ENCODE measurements at regions not wholly inside any gene's neighbourhood (a gene's known extent, or its start where the extent isn't known, plus 50 kb on each side); places are given as distances from the start of the nearest gene placed in this dataset.
A peak's percentile ranks its signal among the peaks of the same experiment; 100 is the strongest.
"Not testable (repeated sequence)": the region's sequence is repeated elsewhere in the genome, so short reads cannot be mapped to it uniquely, and the experiment has no call there.

DNA sequence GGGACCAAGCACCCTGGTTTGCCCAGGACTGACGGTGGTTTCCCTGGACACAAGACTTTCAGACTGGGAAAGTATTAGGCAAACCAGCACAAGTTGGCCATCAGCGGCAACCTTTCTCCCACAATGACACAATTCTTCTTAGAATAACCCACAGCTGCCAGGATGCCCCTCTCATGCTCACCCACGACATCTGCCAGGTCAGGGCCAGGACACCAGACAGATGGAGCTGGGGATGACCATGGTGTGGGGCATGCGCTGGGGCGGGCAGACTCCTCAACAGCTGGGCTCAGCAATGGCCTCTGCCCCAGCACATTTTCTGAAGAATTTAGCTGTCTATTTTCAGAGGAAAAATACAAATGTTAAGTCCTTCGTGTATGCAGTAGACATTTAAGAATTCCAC lies 226.4 kb downstream of the FNDC1 start:
- ATAC-seq (no peak), DNase-seq (ENCODE audit: low spot score) (no peak)
- intact Hi-C loops (cut with DNase I), result no loop called here

DNA sequence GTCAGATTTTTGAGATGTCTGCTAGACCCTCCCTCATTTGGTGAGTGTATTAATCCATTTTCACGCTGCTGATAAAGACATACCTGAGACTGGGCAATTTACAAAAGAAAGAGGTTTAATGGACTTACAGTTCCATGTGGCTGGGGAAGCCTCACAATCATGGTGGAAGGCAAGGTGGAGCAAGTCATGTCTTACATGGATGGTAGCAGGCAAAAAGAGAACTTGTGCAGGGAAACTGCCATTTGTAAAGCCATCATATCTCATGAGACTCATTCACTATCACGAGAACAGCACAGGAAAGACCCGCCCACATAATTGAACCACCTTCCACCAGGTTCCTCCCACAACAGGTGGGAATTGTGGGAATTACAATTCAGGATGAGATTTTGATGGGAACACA lies 223.5 kb downstream of the FNDC1 start:
- intact Hi-C loops (cut with DNase I); DNase-seq (ENCODE audit: low spot score); ATAC-seq: not testable (repeated sequence)

DNA sequence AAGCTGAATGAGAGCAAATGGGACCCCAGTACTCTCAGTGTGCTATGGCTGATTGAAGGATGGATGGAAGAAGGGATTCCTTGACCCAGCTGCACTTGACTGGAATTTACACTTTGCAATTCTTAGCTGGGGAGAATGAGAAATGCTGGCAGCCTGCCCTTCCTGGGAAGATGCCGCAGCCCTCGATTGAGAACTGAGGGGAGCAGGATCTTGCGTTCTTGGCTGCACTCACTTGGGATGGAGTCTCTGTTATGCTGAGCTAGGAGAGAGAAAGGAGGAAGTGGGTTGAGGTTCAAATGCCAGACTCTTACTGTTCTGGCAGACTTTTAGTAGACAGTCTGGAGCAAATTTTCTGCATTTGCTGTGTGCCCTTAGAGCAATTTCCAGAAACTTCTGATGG lies 221.2 kb downstream of the FNDC1 start:
- intact Hi-C loops (cut with DNase I), result no loop called here
- DNase-seq (ENCODE audit: low spot score), result peak; percentile 71
- peak; percentile 84 for ATAC-seq

DNA sequence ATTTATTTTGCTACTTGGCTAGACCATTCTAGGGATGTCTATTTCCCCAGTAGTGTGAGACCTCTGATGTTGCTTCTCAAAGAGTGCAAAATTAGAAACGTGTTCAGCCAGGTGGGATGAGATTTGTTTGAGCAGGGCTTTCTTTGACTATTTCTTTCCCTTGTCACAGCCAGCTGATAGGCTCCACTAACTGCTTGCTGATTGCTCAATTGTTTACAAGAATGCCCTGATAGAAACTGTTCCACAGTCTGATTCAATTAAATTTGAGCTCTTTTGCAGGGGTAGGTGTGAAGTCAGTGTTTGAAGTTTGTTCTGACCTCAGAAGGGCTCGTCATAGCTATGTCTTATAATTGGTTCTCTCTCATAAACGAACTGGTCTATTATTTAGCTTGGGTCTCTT lies 220.5 kb downstream of the FNDC1 start:
- intact Hi-C loops (cut with DNase I), result no loop called here
- ATAC-seq (peak; percentile 19), DNase-seq (ENCODE audit: low spot score) (no peak)

DNA sequence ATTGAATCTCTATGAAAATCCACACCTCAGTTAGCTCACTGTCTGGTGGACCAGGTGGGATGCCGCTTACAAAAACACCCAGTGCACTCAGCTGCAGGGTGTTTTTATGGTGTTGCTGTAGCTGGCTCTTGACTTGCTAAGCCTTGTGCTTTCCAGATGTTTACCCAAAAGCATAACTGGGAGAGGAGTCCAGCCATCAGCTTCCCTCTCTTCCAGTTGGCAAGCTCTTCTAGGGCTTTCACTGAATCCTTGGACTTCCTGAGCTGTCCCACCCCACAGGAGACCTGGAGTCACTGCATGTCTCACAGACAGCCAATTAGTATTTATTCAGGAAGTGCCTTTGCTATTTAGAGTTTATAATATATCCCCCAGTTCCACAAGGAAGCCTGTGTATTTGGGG lies 210.9 kb downstream of the FNDC1 start:
- ATAC-seq, result no peak
- no peak for DNase-seq (ENCODE audit: low spot score)
- intact Hi-C loops (cut with DNase I), result no loop called here

DNA sequence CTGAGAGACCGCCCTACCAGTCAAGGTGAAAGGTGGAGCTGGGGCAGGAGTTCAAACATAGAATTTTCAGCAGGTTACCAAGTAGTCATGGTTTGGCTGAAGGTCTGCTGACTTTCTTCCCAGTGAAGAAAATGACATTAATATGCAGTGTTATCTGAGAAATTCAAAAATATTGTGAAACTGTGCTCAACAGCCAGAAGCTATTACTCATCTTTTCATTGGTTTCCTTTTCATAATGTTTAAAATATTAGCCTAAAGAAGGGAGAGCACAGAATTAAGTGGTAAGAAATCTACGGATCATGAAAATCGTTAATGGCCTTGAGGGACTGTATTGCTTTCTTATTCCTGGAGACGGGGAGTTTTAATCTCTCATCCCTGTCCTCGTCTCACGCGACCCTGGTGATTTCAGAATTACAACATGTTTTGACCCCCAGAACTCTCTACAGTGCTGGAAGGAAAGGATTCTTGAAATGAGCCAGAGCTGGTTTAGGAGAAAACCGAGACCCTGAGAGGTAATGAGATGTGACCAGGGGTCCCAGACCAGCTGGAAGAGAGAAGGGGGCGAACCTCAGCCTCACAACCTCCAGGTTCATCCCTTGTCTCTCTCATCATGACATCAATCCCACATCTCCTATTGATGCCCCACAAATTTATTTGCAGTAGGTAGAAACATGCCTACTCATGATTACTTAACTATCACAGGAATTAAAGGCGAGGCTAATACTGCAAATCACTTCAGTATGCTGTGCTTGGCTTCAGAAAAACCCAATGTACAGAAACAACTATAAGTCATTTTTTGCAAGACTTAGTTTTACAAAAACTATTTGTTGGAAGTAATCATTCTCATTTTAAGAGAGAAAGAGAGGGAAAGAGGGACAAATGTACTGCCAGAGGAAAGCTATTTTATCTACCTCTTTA lies 209.5 kb downstream of the FNDC1 start:
- intact Hi-C loops (cut with DNase I), result no loop called here
- peak; percentile 63 for ATAC-seq
- DNase-seq (ENCODE audit: low spot score), result no peak

DNA sequence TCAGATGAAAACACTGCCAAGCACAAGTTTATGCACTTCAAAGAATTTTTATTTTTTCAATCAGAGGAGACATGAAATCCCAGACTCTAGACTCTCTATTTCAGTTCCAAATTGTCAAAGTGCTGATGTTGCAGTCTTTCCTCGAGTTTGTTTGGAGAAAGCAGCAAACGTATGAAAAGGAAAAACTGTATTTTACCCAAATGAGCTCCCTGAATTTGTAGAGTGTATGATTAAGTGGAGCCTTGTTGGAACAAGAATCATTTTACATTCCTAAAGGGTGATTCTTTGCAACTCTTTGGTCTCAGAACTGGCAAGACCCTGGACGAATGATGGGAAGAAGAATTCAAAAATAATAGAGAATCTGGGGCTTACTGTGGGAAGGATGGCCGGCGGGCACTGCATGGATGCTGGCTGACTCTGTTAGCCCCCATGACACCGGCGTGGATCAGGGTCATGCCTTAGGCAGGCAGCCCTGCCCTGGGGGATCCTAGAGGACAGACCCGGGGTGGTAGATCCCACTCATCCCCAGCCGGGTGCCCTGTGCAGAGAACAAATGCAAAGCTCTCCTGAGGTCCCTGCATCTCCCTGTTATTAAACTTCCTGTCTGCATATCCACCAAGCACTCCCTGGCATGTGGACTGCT lies 207.4 kb downstream of the FNDC1 start:
- intact Hi-C loops (cut with DNase I), result no loop called here
- ATAC-seq (no peak), DNase-seq (ENCODE audit: low spot score) (no peak)

DNA sequence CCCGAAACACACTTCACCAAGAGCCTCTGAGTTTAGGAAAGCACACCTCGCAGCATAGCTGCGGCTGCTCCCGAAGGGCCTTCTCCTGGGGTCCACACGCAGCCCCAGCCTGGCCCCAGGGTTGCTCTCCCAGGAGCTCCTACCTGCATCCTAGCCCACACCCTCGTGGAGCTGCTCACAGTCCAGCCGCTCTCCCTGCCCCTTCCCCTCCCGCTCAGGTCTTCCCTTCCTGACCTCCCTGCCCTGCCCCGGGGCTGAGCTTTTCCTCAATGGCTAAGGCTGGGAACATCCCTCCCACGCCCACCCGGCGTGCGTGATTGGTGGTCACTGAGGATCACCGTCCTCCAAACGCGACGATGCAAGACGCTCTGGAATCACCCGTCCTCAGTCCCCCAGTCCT lies 205.8 kb downstream of the FNDC1 start:
- ATAC-seq (no peak), DNase-seq (ENCODE audit: low spot score) (no peak)
- intact Hi-C loops (cut with DNase I), result no loop called here

DNA sequence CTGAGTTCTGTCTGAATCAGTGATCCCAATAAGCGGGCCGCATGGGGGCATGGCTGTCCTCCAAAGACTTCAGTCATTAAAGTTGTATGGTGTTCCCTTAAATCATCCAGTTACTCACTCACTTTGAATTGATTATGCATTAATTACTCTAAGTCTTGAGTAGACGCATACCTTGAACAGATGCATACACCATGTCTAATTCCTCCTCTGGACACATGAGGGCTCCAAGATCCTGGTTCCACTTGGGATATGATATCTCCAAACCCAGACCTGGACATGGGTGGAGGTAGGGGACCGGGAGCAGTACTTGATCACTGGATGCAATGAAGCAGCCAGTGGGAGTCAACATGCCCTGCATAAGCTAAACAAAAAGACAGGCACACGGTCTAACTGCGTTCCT lies 204.5 kb downstream of the FNDC1 start:
- DNase-seq (ENCODE audit: low spot score) (no peak), ATAC-seq (no peak)
- intact Hi-C loops (cut with DNase I), result no loop called here

DNA sequence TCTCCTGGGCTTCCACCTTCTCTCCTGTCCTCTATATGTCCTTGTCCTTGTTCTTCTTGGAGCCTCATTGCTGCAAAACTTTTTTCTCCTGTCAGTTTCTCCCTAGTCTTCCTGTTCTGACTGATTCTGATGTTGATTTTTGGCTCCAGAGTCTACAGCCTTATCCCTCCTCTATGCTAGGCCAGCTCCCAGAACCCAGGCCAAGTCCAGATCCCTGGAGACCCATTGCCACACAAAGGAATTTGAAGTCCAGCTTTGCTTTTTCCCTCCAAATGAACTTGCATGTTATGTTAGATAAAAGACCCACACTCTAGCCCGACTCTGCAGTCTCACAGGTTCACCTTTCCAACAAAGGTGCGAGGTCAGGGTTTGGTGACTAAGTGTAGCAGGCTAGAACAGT lies 203.1 kb downstream of the FNDC1 start:
- ATAC-seq, result no peak
- intact Hi-C loops (cut with DNase I), result no loop called here
- no peak for DNase-seq (ENCODE audit: low spot score)

DNA sequence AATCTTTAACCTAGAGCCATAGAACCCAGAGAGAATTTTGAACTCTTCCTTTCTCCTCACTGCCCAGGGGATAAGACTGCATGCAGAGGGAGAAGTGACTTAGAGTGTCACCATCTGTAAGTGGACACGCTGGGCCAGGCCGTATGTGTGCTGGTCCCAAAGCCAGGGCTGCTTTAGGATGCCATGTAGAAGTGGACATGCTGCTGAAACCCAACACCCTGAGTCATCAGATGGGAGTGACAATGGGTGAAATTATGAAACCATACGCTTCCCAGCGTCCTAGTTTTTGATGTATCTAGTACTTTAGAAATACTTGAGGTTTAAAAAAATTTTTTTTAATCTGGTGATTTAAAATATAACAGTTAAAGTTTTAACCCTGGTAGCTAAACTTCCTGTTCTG lies 191.1 kb downstream of the FNDC1 start:
- ATAC-seq (no peak), DNase-seq (ENCODE audit: low spot score) (no peak)
- intact Hi-C loops (cut with DNase I), result no loop called here

DNA sequence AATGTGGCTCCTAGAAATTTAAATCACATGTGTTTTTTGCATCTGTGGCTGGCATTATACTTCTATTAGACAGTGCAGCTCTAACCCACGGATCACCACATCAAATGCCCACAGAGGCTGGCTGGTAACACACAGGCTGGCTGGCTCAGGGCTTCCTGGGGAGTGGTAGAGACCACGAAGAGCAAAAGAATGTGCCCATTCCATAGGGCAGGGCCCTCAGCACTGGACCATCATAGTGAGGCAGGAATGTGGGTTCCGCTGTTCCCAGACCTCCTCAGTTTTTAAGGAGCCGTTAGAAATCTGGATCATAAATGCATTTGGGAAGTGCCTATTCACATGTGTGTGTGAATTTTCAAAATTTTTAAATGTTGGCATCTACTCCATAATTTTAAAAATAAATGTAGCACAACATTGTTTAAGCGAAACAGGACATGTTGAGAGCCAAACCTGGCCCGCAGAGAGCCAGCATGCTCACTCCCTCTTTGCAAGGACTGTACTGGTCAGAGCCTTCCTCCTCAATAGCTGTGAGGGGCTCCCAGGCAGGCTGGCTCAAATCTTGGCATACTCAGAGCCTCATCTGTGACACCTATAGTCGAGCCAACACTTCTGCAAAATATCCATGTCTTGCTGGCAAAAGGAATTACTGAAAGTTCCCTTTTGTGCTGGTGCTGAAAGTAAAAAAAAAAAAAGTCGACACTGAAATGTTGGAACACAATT lies 190.5 kb downstream of the FNDC1 start:
- no peak for ATAC-seq
- intact Hi-C loops (cut with DNase I), result no loop called here
- DNase-seq (ENCODE audit: low spot score), result no peak

DNA sequence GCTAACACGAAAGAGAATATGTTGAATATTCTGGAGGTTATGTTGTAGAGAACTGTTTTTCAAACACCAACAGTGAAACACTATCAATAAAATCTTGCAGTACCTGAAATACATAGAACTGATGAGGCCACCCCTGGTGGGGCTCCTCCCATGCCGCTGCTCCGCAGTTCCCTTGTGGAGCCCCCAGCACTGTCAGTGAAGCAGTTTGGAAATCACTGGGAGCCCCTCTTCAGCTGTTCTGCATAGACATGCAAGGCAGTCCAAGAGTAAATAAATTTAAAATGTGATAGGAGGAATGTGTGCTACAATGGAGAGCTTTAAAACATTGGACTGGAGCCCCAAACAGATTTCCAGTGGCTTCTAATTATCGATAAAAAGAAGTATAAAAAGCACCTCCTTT lies 189.4 kb downstream of the FNDC1 start:
- intact Hi-C loops (cut with DNase I), result no loop called here
- DNase-seq (ENCODE audit: low spot score) (no peak), ATAC-seq (no peak)

DNA sequence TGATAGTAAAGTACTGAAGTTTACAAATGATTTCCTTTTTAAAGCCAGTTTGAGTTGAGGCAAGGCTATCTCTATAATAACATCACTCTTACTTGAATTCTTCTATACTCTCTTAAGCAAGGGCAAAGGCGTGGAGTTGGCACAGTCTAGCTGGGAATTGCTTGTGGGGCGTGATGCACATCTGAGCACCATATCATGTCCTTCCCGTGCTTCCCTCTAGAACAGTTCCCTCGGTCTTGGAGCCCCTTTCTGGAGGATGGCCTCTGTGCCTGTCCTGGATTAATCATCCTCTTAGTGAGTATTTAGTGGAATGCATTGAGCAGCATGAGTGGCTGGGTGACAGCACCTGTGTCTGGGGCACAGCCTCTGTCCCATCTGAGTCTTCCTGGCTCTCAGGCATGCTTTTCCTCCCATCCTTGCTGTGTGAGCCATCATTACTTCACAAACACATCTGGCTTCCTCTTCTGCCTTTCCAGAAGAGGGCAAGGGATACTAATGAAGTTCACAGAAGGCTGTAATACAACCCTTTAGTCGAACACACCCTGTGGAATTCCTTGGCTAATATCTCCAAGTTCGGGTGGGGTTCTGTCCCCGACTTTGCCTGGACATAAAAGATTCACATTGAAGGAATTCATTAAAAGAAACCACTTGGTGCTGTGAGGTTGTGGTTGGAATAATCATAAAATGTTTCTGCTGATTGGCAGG lies 188.2 kb downstream of the FNDC1 start:
- no peak for DNase-seq (ENCODE audit: low spot score)
- intact Hi-C loops (cut with DNase I), result no loop called here
- ATAC-seq, result no peak

DNA sequence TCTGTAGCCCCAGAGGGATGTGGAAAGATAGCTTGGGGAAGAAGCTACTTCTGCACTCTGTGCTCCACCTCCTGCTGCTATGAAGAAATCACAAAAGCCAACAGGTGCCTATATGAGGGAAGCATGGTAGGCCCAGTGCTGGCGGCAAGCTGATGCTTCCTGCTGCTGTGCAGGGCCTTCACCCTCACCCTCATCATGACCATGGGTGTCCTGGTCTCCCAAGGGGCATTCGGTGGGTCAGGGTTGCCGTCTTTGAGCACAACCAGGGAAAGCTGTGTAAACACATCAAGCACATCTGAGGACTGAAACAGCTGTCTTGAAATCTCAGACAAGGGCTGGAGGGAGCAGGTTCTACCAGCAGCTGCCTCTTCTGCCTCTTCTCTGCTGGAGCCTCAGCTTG lies 184.0 kb downstream of the FNDC1 start:
- ATAC-seq, result no peak
- intact Hi-C loops (cut with DNase I), result no loop called here
- no peak for DNase-seq (ENCODE audit: low spot score)

DNA sequence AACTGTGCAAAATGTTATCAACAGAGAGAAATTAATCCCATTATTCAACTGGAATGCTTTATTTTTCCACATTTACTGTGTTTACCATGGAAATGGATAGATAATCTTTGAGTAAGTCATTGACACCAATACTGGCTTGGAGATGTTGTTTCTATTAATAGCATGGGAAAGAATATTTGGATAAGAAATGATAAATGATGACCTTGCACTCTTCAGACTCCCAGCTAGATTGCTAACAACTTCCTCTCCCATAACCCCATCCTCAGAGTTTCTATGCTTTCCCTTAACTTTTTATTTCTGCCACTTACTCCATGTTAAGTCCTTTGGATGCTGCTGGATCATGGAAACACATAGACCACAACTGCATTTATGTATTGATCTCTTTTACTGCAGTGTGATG lies 182.5 kb downstream of the FNDC1 start:
- no peak for ATAC-seq
- intact Hi-C loops (cut with DNase I), result no loop called here
- DNase-seq (ENCODE audit: low spot score), result no peak

DNA sequence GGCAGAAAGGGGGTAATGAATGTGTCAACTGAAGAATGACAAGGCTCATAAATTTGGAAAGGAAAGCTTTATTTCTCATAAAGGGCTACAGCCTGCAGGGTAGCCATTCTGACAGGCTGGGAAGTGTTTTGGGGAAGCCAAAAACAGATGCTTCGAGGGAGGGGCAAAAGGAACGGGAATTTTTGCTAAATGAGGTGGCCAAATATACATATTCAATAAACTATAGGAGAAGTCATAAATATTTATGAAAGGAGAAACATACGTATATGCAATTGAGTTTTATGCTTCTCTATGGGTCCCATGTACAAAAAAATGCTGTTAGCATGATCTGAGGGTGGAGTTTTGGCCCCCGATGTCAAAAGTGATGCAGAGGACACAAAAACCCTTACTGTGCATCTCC lies 180.7 kb downstream of the FNDC1 start:
- ATAC-seq (no peak), DNase-seq (ENCODE audit: low spot score) (no peak)
- intact Hi-C loops (cut with DNase I), result no loop called here

DNA sequence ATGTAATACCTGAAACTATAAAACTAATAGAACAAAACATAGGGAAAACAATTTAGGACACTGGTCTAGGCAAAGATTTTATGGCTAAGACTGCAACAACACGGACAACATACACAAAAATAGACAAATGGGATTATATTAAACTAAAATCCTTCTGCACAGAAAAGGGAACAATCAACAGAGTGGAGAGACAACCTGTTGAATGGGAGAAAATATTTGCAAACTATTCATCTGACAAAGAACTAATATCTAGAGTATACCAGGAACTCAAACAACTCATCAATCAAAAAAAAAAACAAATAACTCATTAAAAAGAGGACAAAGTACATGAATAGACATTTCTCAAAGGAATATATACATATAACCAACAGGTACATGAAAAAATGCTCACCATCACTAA lies 174.5 kb downstream of the FNDC1 start:
- intact Hi-C loops (cut with DNase I), result no loop called here
- no peak for DNase-seq (ENCODE audit: low spot score)
- no peak for ATAC-seq

DNA sequence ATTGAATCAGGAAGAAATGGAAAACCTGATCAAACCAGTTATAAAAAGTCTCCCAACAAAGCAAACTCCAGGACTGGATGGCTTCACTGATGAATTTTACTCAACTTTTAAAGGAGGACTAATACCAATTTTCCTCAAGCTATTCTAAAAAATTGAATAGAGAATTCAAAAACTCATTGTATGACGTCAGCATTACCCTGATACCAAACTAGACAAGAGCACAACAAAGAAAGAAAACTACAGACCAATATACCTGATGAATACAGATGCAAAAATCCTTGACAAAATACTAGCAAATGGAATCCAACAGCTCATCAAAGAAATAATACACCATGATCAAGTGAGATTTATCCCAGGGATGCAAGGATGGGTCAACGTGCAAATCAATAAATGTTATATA lies 172.9 kb downstream of the FNDC1 start:
- ATAC-seq (no peak), DNase-seq (ENCODE audit: low spot score) (no peak)
- intact Hi-C loops (cut with DNase I), result no loop called here

DNA sequence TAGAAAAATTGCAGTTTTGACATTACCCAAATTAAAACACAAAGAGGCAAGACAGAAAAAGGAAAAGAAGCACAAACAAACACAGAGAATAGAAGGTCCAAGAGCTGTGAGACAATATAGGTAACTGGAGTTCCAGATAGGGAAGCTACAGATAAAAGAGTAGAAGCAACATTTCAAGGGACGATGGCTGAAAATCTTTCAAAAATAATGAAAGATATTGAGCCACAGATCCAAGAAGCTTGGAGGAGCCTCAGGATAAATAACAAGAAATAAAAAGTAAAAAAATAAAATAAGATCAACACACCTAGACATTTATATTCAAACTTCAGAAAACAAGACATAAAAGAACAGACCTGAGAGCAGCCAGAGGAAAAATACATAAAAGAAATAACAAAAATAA lies 164.9 kb downstream of the FNDC1 start:
- ATAC-seq (no peak), DNase-seq (ENCODE audit: low spot score) (no peak)
- intact Hi-C loops (cut with DNase I), result no loop called here
